ENCODE measurements at regions not wholly inside any gene's neighbourhood (a gene's known extent, or its start where the extent isn't known, plus 50 kb on each side); places are given as distances from the start of the nearest gene placed in this dataset.

DNA sequence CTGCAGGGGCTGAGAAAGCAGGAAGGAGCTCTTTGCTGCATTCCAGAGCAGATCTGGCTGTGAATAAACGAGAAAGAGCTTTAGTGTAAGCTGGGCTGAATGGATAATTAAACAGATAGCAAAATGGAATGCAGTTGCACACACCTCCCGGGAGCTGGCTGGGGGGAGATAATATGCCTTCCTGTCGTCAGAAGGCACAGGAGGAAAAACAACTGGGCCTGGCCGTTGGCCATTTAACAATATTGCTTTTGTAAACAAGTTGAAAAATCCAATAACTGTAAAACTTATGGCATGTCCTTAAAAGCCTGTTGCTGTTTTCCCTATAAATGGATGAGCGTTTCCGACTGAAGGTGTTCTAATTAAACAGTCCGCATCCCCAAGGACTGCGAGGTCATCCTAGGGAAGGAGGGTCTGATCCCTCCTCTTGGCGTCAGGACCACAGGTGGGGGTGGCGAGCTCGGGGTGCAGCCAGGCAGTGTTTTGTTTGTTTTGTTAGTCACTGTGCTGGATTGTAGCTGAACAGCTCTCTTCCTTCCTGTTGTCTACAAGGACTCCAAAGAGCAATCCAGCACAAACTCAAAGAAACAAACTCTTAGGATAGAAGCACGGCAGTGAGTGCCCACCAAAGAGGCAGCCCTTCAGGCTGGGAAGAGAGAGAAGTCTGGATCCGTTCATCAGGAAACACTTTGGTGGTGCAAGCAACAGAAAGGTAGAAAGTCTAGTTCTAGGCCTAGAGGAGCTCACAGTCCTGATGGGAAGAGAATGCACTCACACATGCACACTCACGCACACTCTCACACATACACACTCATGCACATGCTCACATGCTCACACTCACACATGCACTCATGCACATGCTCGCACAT, 133.4 kb upstream of the SMAD3 start:
- Histone ChIP-seq H3K4me3 (ENCODE audit: low read length, poor library complexity, severe bottlenecking) (no peak overlapping the region), H3K36me3 (ENCODE audit: insufficient read depth, low read length) (no peaks in the 10 kb centered on the region), H3K9ac (ENCODE audit: low read depth, low read length, poor library complexity, severe bottlenecking) (no peak overlapping the region), H3K4me1 (ENCODE audit: insufficient read depth, low read length, poor library complexity, severe bottlenecking) (no peaks in the 10 kb centered on the region), H2AFZ (ENCODE audit: low read length) (no peak overlapping the region), H3F3A (ENCODE audit: low read depth) (no peaks in the 10 kb centered on the region), H3K9me3 (ENCODE audit: insufficient read depth, low read depth, low read length) (no peaks in the 10 kb centered on the region; the same call in 1 of the 2 replicates), H3K4me2 (ENCODE audit: low read depth, low read length, poor library complexity, severe bottlenecking) (no peak overlapping the region), H4K20me1 (ENCODE audit: insufficient read depth, low read length, poor library complexity, severe bottlenecking) (no peaks in the 10 kb centered on the region), H3K9me2 (replicated peaks; ENCODE audit: low read depth, low read length) (no peaks in the 10 kb centered on the region), H3K79me2 (ENCODE audit: insufficient read depth, low read length) (no peaks in the 10 kb centered on the region), H3K27me3 (ENCODE audit: insufficient read depth, low read length, poor library complexity, severe bottlenecking) (no peaks in the 10 kb centered on the region)
- TF ChIP-seq, protein P1, sequence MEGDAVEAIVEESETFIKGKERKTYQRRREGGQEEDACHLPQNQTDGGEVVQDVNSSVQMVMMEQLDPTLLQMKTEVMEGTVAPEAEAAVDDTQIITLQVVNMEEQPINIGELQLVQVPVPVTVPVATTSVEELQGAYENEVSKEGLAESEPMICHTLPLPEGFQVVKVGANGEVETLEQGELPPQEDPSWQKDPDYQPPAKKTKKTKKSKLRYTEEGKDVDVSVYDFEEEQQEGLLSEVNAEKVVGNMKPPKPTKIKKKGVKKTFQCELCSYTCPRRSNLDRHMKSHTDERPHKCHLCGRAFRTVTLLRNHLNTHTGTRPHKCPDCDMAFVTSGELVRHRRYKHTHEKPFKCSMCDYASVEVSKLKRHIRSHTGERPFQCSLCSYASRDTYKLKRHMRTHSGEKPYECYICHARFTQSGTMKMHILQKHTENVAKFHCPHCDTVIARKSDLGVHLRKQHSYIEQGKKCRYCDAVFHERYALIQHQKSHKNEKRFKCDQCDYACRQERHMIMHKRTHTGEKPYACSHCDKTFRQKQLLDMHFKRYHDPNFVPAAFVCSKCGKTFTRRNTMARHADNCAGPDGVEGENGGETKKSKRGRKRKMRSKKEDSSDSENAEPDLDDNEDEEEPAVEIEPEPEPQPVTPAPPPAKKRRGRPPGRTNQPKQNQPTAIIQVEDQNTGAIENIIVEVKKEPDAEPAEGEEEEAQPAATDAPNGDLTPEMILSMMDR (conservative IDR thresholded peaks at IDR 0.05; ENCODE audit: low read length) = no peak
- no peak for TF ChIP-seq EZH2phosphoT487 (IDR thresholded peaks at IDR 0.05; ENCODE audit: borderline replicate concordance)

DNA sequence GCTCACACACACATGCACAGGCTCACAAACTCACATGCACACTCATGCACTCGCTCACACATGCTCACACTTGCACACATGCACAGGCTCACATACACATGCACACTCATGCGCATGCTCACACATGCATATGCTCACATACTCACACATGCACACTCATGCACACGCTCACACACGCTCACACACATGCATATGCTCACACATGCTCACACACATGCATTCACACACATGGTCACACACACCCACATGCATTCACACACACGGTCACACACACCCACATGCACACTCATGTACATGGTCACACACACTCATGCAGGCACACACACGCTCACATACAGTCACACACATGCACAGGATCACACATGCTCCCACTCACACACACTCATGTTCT, 132.8 kb upstream of the SMAD3 start:
- H3K4me1 ChIP-seq (ENCODE audit: insufficient read depth, low read length, poor library complexity, severe bottlenecking) = no peaks in the 10 kb centered on the region
- H3K36me3 ChIP-seq (ENCODE audit: insufficient read depth, low read length) = no peaks in the 10 kb centered on the region
- H3F3A ChIP-seq (ENCODE audit: low read depth) = no peaks in the 10 kb centered on the region
- H3K4me3 ChIP-seq (ENCODE audit: low read length, poor library complexity, severe bottlenecking) = no peak overlapping the region
- H4K20me1 ChIP-seq (ENCODE audit: insufficient read depth, low read length, poor library complexity, severe bottlenecking) = no peaks in the 10 kb centered on the region
- H3K9me2 ChIP-seq (replicated peaks; ENCODE audit: low read depth, low read length) = no peaks in the 10 kb centered on the region
- H3K79me2 ChIP-seq (ENCODE audit: insufficient read depth, low read length) = no peaks in the 10 kb centered on the region
- no peak overlapping the region for H3K4me2 ChIP-seq (ENCODE audit: low read depth, low read length, poor library complexity, severe bottlenecking)
- H3K27me3 ChIP-seq (ENCODE audit: insufficient read depth, low read length, poor library complexity, severe bottlenecking) = no peaks in the 10 kb centered on the region
- H3K9me3 ChIP-seq (ENCODE audit: insufficient read depth, low read depth, low read length) = no peaks in the 10 kb centered on the region; the same call in 1 of the 2 replicates
- no peak overlapping the region for H2AFZ ChIP-seq (ENCODE audit: low read length)
- no peak overlapping the region for H3K9ac ChIP-seq (ENCODE audit: low read depth, low read length, poor library complexity, severe bottlenecking)
- TF ChIP-seq, protein P1 (conservative IDR thresholded peaks at IDR 0.05; ENCODE audit: low read length) = no peak
- TF ChIP-seq EZH2phosphoT487 (IDR thresholded peaks at IDR 0.05; ENCODE audit: borderline replicate concordance) = no peak

DNA sequence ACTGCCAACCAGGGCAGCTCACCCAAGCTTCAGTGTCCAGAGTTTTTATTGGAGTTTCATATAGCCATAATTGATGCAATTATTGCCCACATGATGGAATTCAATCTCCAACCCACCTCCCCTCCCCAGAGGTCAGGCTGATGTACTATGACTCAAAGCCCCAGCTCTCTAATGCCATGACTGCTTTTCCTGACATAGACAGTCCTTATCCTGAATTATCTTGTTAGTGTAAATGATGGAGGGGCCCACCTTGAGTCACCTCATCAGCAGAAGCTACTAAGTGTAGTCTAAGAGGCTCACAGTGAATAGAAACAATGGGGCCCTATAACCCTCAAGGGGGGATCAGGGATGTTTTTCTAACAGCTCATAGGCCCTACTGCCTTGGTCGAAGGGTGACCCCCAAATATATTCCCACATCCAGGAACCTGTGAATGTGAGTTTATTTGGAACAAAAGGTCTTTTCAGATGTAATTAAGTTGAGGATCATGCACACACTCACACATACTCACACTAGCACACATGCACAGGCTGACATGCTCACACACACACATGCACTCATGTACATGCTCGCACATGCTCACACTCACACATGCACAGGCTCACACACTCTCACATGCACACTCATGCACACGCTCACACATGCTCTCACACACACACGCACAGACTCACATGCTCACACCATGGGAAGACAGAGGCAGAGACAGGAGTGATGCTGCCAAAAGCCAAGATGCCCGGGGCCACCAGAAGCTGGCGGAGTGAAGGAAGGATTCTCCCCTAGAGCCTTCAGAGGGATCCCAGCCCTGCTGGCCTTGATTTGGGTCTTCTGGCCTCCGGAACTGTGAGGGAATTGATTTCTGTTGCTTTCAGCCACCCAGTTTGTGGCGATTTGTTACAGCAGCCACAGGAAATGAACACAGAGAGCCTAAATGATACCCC, 131.2 kb upstream of the SMAD3 start:
- H2AFZ ChIP-seq (ENCODE audit: low read length) = no peak overlapping the region
- TF ChIP-seq EZH2phosphoT487 (IDR thresholded peaks at IDR 0.05; ENCODE audit: borderline replicate concordance) = no peak
- TF ChIP-seq, protein P1 (conservative IDR thresholded peaks at IDR 0.05; ENCODE audit: low read length) = no peak
- H3K9ac ChIP-seq (ENCODE audit: low read depth, low read length, poor library complexity, severe bottlenecking) = no peak overlapping the region
- no peaks in the 10 kb centered on the region for H3K4me1 ChIP-seq (ENCODE audit: insufficient read depth, low read length, poor library complexity, severe bottlenecking)
- no peaks in the 10 kb centered on the region for H4K20me1 ChIP-seq (ENCODE audit: insufficient read depth, low read length, poor library complexity, severe bottlenecking)
- H3F3A ChIP-seq (ENCODE audit: low read depth) = no peaks in the 10 kb centered on the region
- H3K27me3 ChIP-seq (ENCODE audit: insufficient read depth, low read length, poor library complexity, severe bottlenecking) = no peaks in the 10 kb centered on the region
- H3K4me2 ChIP-seq (ENCODE audit: low read depth, low read length, poor library complexity, severe bottlenecking) = no peak overlapping the region
- H3K36me3 ChIP-seq (ENCODE audit: insufficient read depth, low read length) = no peaks in the 10 kb centered on the region
- H3K4me3 ChIP-seq (ENCODE audit: low read length, poor library complexity, severe bottlenecking) = no peak overlapping the region
- no peaks in the 10 kb centered on the region for H3K79me2 ChIP-seq (ENCODE audit: insufficient read depth, low read length)
- no peaks in the 10 kb centered on the region for H3K9me2 ChIP-seq (replicated peaks; ENCODE audit: low read depth, low read length)
- H3K9me3 ChIP-seq (ENCODE audit: insufficient read depth, low read depth, low read length) = no peaks in the 10 kb centered on the region; the same call in 1 of the 2 replicates
